ENCODE measurements at regions not wholly inside any gene's neighbourhood (a gene's known extent, or its start where the extent isn't known, plus 50 kb on each side); places are given as distances from the start of the nearest gene placed in this dataset.

DNA sequence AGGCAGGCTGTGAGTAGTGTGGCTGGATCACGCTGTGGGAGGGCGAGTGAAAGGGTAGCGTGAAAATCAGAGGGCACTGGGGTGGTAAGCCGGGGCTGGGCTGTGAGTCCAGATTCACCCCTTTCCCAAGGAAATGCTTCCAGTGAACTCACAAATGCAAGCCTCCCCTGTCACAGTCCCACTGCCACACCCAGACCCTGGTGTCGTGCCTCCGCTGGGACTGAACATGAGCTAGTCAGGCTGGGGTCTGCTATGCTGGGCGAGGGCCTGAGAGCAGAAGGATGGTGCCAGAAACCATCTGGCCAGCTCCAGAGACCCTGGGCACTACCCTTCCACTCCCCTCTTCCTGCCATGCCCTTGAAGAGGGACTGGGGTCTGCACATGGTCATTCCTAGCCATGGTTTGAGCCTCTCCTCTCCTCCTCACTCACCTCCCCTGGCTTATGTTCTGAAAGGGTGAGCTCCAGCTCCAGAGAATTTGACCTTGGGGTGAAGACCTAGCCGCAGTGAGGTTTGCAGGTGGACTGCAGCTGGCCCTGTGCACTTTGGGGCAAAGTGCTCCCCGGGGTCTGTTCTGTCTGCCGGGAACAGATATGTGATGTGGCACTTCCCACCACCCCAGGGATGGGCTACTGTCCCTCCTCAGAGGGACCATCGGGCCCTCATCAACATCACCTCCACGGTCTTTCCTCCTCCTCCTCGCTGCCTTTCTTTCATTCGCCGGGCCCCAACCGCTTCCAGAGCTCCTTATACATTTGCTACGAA is 365.6 kb downstream of the RPS6KC1 start:
- TF ChIP-seq GLIS3 (CRISPR knock-in tag; IDR thresholded peaks at IDR 0.05): no peak
- no peak for TF ChIP-seq RARB (CRISPR knock-in tag; IDR thresholded peaks at IDR 0.05)
- TF ChIP-seq ZFP30 (CRISPR knock-in tag; IDR thresholded peaks at IDR 0.05): no peak
- TF ChIP-seq ZNF70 (CRISPR knock-in tag; IDR thresholded peaks at IDR 0.05): no peak
- no peak for TF ChIP-seq ARNTL (CRISPR knock-in tag; IDR thresholded peaks at IDR 0.05; ENCODE audit: borderline replicate concordance, low read depth)
- TF ChIP-seq CSDC2 (CRISPR knock-in tag; IDR thresholded peaks at IDR 0.05): no peak
- TF ChIP-seq ZNF565 (CRISPR knock-in tag; conservative IDR thresholded peaks at IDR 0.05; ENCODE audit: low read depth): no peak
- TF ChIP-seq TCF4 (CRISPR knock-in tag; IDR thresholded peaks at IDR 0.05; ENCODE audit: borderline replicate concordance): no peak

Measured in SK-N-SH treated with all-trans-retinoic acid at 6 μM for 48 hours (cell line).